Endothelial cell of umbilical vein (primary cell): ENCODE measurements at regions not wholly inside any gene's neighbourhood (a gene's known extent, or its start where the extent isn't known, plus 50 kb on each side); places are given as distances from the start of the nearest gene placed in this dataset.

ENCODE experiments used
- BruUV-seq: library from RNA; stranded (reverse); fragments of 400-500 nt; replicated peaks from 2 replicates; lab custom pipeline; 2021; lab: Mats Ljungman, UMichigan
- CTCF ChIA-PET: fragments of 300-600, 350-600 bp; sonication (Branson Sonifier 250); formaldehyde crosslinking; loops from one replicate; lab custom pipeline; 2021; ENCODE audit warnings: antibody characterized with exemption, inconsistent platforms; lab: Charles Lee
- POLR2A ChIA-PET: fragments of 300-600, 350-600 bp; sonication (Branson Sonifier 250); formaldehyde crosslinking; loops from one replicate; lab custom pipeline; 2021; ENCODE audit warnings: antibody characterized with exemption, inconsistent platforms; lab: Charles Lee
- DNase-seq: peaks from one replicate; pipeline ENCODE4 v3.0.0-alpha.2; 2011; ENCODE audit warnings: low read depth, low spot score
- FAIRE-seq: peaks from 2 replicates; lab custom pipeline; 2011; peaks lifted over from hg19 to GRCh38; lab: Jason Lieb, UNC
- H2AFZ ChIP-seq: 2 replicates; pipeline ENCODE4 v1.6.0; 2012; ENCODE audit warnings: low read depth, low read length, control low read depth, inconsistent platforms
- H3K27ac ChIP-seq: 2 replicates; pipeline ENCODE4 v1.5.1; 2011; ENCODE audit warnings: low read depth, mild to moderate bottlenecking, control low read depth, low read length, moderate library complexity; ENCODE audit not compliant: insufficient read depth
- H3K27me3 ChIP-seq, 2 experiments: 2 replicates each; pipeline versions ENCODE4 v1.6.0 to v1.6.1; 2011; ENCODE audit warnings: low read length in 2 of 2, mixed read lengths in 1 of 2; ENCODE audit not compliant: control insufficient read depth in 2 of 2, insufficient read depth in 2 of 2
- H3K36me3 ChIP-seq, 2 experiments: 2 replicates in 1 of 2; 3 replicates in 1 of 2; pipeline ENCODE4 v1.5.1; 2011; ENCODE audit warnings: low read length in 2 of 2, mild to moderate bottlenecking in 1 of 2, moderate library complexity in 1 of 2; ENCODE audit not compliant: control insufficient read depth in 2 of 2, insufficient read depth in 2 of 2; ENCODE audit errors: extremely low read depth in 1 of 2
- H3K4me1 ChIP-seq: 3 replicates; pipeline ENCODE4 v1.5.1; 2011; ENCODE audit warnings: mild to moderate bottlenecking, low read length; ENCODE audit not compliant: control insufficient read depth, insufficient read depth; ENCODE audit errors: extremely low read depth
- H3K4me2 ChIP-seq: 2 replicates; pipeline ENCODE4 v1.6.1; 2011; ENCODE audit warnings: low read length, control low read depth, mixed read lengths; ENCODE audit not compliant: insufficient read depth
- H3K4me3 ChIP-seq, 3 experiments: fragments of 200-600 bp in 1 of 3; sonication (generic), shearing (Covaris generic) in 1 of 3; replicated peaks in 1 of 3; 2 replicates each; pipeline ENCODE4 v1.5.1; 2011 to 2016; ENCODE audit warnings: control low read depth in 3 of 3, low read length in 3 of 3, mild to moderate bottlenecking in 2 of 3, inconsistent platforms in 1 of 3, low read depth in 1 of 3, moderate library complexity in 1 of 3; ENCODE audit not compliant: insufficient read depth in 1 of 3
- H3K79me2 ChIP-seq: 2 replicates; pipeline ENCODE4 v1.6.0; 2012; ENCODE audit warnings: low read length, inconsistent platforms; ENCODE audit not compliant: control insufficient read depth, insufficient read depth
- H3K9ac ChIP-seq: replicated peaks from 2 replicates; pipeline ENCODE3; 2011; ENCODE audit warnings: low read length, control low read depth; ENCODE audit not compliant: insufficient read depth; ENCODE audit errors: extremely low read depth
- H3K9me1 ChIP-seq: replicated peaks from 3 replicates; pipeline ENCODE4 v1.6.0; 2011; ENCODE audit warnings: mild to moderate bottlenecking, low read length; ENCODE audit not compliant: control insufficient read depth, insufficient read depth; ENCODE audit errors: extremely low read depth
- H3K9me3 ChIP-seq: replicated peaks from 2 replicates; pipeline ENCODE4 v1.5.1; 2012; ENCODE audit warnings: low read length, inconsistent platforms; ENCODE audit not compliant: control insufficient read depth, insufficient read depth
- H4K20me1 ChIP-seq: replicated peaks from 2 replicates; pipeline ENCODE3; 2011; ENCODE audit warnings: mild to moderate bottlenecking, low read length; ENCODE audit not compliant: control insufficient read depth, insufficient read depth; ENCODE audit errors: extremely low read depth
- CTCF ChIP-seq, 2 donors: IDR thresholded peaks; 1 replicate in 1 of 2; 2 replicates in 1 of 2; pipeline ENCODE4 v1.5.1; 2011; ENCODE audit warnings: low read length in 2 of 2, mild to moderate bottlenecking in 2 of 2, moderate library complexity in 2 of 2, control low read depth in 1 of 2, inconsistent platforms in 1 of 2, low read depth in 1 of 2; ENCODE audit not compliant: insufficient read depth in 1 of 2; ENCODE audit errors: extremely low read depth in 1 of 2
- EZH2 ChIP-seq: IDR thresholded peaks from 2 replicates; pipeline ENCODE4 v1.6.1; 2012; ENCODE audit warnings: borderline replicate concordance, low read depth, mild to moderate bottlenecking, moderate library complexity, low read length, inconsistent platforms; ENCODE audit not compliant: severe bottlenecking
- GATA2 ChIP-seq: IDR thresholded peaks from 2 replicates; pipeline ENCODE4 v1.7.0; 2011; ENCODE audit warnings: low read depth, mild to moderate bottlenecking, moderate library complexity, mixed read lengths, low read length; ENCODE audit not compliant: insufficient read length, insufficient read depth
- JUN ChIP-seq: IDR thresholded peaks from 2 replicates; pipeline ENCODE4 v1.6.1; 2011; ENCODE audit warnings: borderline replicate concordance, low read depth; ENCODE audit not compliant: insufficient read length, insufficient read depth
- MAX ChIP-seq: IDR thresholded peaks from 2 replicates; pipeline ENCODE4 v1.6.1; 2011; ENCODE audit not compliant: insufficient read depth, insufficient read length
- MYC ChIP-seq: IDR thresholded peaks from one replicate; pipeline ENCODE4 v1.6.1; 2011; ENCODE audit warnings: mild to moderate bottlenecking, low read depth, low read length
- POLR2A ChIP-seq: IDR thresholded peaks from 2 replicates; pipeline ENCODE4 v1.6.1; 2012; ENCODE audit warnings: low read depth, mild to moderate bottlenecking, control low read depth, low read length
- POLR2AphosphoS5 ChIP-seq: IDR thresholded peaks from 2 replicates; pipeline ENCODE4 v1.6.1; 2012; ENCODE audit warnings: low read depth, mild to moderate bottlenecking, control low read depth, low read length, moderate library complexity; ENCODE audit not compliant: insufficient read depth
- dilution Hi-C: fragments of 300-500 bp; cut with MboI; formaldehyde crosslinking; loops from one replicate; pipeline ENCODE4 v1.15.0; 2019; ENCODE audit warnings: low sequenced_read_pairs; ENCODE audit not compliant: extremely low pct_ligation_motif_present
- intact Hi-C: fragments of 100-400 bp; cut with micrococcal nuclease; formaldehyde crosslinking; loops from one replicate; pipeline ENCODE4 v1.10.0; 2022

GRCh38 chr1:99561952-99562351 lies 84.0 kb upstream of the PALMD start:
- CTCF ChIA-PET = no interaction called here
- no peak for TF ChIP-seq POLR2A
- no peak for TF ChIP-seq GATA2
- TF ChIP-seq MAX = no peak
- TF ChIP-seq MYC = no peak
- TF ChIP-seq JUN = no peak
- no peak for TF ChIP-seq POLR2AphosphoS5
- intact Hi-C loops = no loop called here

GRCh38 chr1:99565606-99566289 lies 80.2 kb upstream of the PALMD start:
- no peak overlapping the region for H2AFZ ChIP-seq
- FAIRE-seq = no peak
- TF ChIP-seq CTCF (IDR thresholded peaks at IDR 0.05; ENCODE audit: extremely low read depth in 1 of 2, insufficient read depth in 1 of 2, low read depth in 1 of 2, low read length in 2 of 2) (no peak), JUN (no peak), EZH2 (no peak), POLR2A (no peak)

More at GRCh38 chr1:99561952-99562351, 84.0 kb upstream of the PALMD start:
- no TSS peak for BruUV-seq
- no peak overlapping the region for H3K27ac ChIP-seq
- DNase-seq = no peak
- no peak overlapping the region for H2AFZ ChIP-seq
- FAIRE-seq = no peak
- H3K4me2 ChIP-seq = no peak overlapping the region
- H3K4me3 ChIP-seq = no peak overlapping the region
- peaks cover 7% of the 10 kb centered on the region for H3K4me1 ChIP-seq
- H3K79me2 ChIP-seq = no peaks in the 10 kb centered on the region
- POLR2A ChIA-PET = no interaction called here
- H3K27me3 ChIP-seq = no peaks in the 10 kb centered on the region
- no peaks in the 10 kb centered on the region for H4K20me1 ChIP-seq
- no peaks in the 10 kb centered on the region for H3K36me3 ChIP-seq
- no peaks in the 10 kb centered on the region for H3K9me1 ChIP-seq
- dilution Hi-C loops = no loop called here
- no peaks in the 10 kb centered on the region for H3K9me3 ChIP-seq
- no peak overlapping the region for H3K9ac ChIP-seq

More at GRCh38 chr1:99565606-99566289, 80.2 kb upstream of the PALMD start:
- intact Hi-C loops = no loop called here
- no peaks in the 10 kb centered on the region for H3K36me3 ChIP-seq
- H3K4me2 ChIP-seq = no peak overlapping the region
- DNase-seq = no peak
- no peak overlapping the region for H3K27ac ChIP-seq
- no peaks in the 10 kb centered on the region for H3K4me1 ChIP-seq
- H4K20me1 ChIP-seq = no peaks in the 10 kb centered on the region
- no peaks in the 10 kb centered on the region for H3K9me1 ChIP-seq
- dilution Hi-C loops = no loop called here
- H3K27me3 ChIP-seq = no peaks in the 10 kb centered on the region
- POLR2A ChIA-PET = no interaction called here
- H3K4me3 ChIP-seq = no peak overlapping the region
- H3K79me2 ChIP-seq = no peaks in the 10 kb centered on the region
- no TSS peak for BruUV-seq
- no peaks in the 10 kb centered on the region for H3K9me3 ChIP-seq
- no peak overlapping the region for H3K9ac ChIP-seq
- CTCF ChIA-PET = interaction anchor here (1.2 to 1.4 kb wide), 2 partner anchors 10 to 108 kb away, joined by 3 to 4 read pairs; no protein-coding TSS in a partner anchor
